ENCODE measurements at regions not wholly inside any gene's neighbourhood (a gene's known extent, or its start where the extent isn't known, plus 50 kb on each side); places are given as distances from the start of the nearest gene placed in this dataset.

DNA sequence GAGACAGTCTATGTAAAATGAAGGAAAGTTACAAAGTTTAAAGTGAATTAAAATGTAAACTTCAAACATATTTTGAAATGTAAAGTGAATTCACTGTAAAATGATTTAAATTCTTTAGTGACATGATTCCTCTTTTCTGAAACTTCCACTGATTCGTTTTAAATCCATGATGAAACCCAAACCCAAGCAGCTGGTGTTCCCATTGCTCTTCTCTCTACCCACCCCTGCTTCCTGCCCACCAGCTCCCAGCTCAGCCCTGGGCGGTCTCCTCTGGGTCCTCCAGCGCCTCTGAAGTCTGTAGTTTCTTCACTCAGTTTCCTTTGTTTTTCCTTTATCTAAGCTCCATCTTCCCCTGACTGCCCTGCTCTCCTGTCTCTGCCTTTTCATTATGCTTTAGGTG, 175.9 kb downstream of the SNX10 start:
- TF ChIP-seq, protein P1, sequence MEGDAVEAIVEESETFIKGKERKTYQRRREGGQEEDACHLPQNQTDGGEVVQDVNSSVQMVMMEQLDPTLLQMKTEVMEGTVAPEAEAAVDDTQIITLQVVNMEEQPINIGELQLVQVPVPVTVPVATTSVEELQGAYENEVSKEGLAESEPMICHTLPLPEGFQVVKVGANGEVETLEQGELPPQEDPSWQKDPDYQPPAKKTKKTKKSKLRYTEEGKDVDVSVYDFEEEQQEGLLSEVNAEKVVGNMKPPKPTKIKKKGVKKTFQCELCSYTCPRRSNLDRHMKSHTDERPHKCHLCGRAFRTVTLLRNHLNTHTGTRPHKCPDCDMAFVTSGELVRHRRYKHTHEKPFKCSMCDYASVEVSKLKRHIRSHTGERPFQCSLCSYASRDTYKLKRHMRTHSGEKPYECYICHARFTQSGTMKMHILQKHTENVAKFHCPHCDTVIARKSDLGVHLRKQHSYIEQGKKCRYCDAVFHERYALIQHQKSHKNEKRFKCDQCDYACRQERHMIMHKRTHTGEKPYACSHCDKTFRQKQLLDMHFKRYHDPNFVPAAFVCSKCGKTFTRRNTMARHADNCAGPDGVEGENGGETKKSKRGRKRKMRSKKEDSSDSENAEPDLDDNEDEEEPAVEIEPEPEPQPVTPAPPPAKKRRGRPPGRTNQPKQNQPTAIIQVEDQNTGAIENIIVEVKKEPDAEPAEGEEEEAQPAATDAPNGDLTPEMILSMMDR (IDR thresholded peaks at IDR 0.05), result no peak
- TF ChIP-seq EZH2 (IDR thresholded peaks at IDR 0.05), result no peak
- no peak for TF ChIP-seq EZH2phosphoT487 (IDR thresholded peaks at IDR 0.05)

All from neural progenitor cell (in vitro differentiated cells).